Mesenchymal stem cell (in vitro differentiated cells and primary cell): ENCODE measurements at regions not wholly inside any gene's neighbourhood (a gene's known extent, or its start where the extent isn't known, plus 50 kb on each side); places are given as distances from the start of the nearest gene placed in this dataset.
A peak's percentile ranks its signal among the peaks of the same experiment; 100 is the strongest.

Source experiments
- DNase-seq: peaks from one replicate; pipeline ENCODE4 v3.0.0-alpha.2; 2013
- H2AFZ ChIP-seq: one replicate; pipeline ENCODE4 v1.6.1; 2013; ENCODE audit warnings: low read depth, mild to moderate bottlenecking, control low read depth, inconsistent platforms, low read length, moderate library complexity
- H2AK5ac ChIP-seq: 2 replicates; pipeline ENCODE4 v1.6.1; 2013; ENCODE audit warnings: low read length, moderate library complexity, mild to moderate bottlenecking, inconsistent platforms; ENCODE audit not compliant: severe bottlenecking
- H2BK120ac ChIP-seq: one replicate; pipeline ENCODE4 v1.6.1; 2013; ENCODE audit warnings: low read depth, mild to moderate bottlenecking, inconsistent platforms, low read length, moderate library complexity
- H2BK12ac ChIP-seq, 2 experiments: one replicate each; pipeline ENCODE4 v1.6.1; 2013; ENCODE audit warnings: inconsistent platforms in 2 of 2, low read length in 2 of 2, mild to moderate bottlenecking in 2 of 2, moderate library complexity in 2 of 2, control low read depth in 1 of 2
- H2BK15ac ChIP-seq: one replicate; pipeline ENCODE4 v1.6.1; 2013; ENCODE audit warnings: mild to moderate bottlenecking, low read depth, inconsistent platforms; ENCODE audit not compliant: poor library complexity, severe bottlenecking
- H2BK5ac ChIP-seq: 2 replicates; pipeline ENCODE4 v1.6.1; 2013; ENCODE audit warnings: low read depth, mild to moderate bottlenecking, low read length, control low read depth, inconsistent platforms; ENCODE audit not compliant: poor library complexity, severe bottlenecking
- H3K14ac ChIP-seq, 2 experiments: one replicate each; pipeline ENCODE4 v1.6.1; 2013; ENCODE audit warnings: inconsistent platforms in 2 of 2, low read length in 2 of 2, control low read depth in 1 of 2, mild to moderate bottlenecking in 1 of 2, moderate library complexity in 1 of 2
- H3K18ac ChIP-seq, 2 experiments: one replicate each; pipeline ENCODE4 v1.6.1; 2013; ENCODE audit warnings: inconsistent platforms in 2 of 2, low read length in 2 of 2, control low read depth in 1 of 2, low read depth in 1 of 2, mild to moderate bottlenecking in 1 of 2
- H3K23ac ChIP-seq, 2 experiments: one replicate each; pipeline ENCODE4 v1.6.1; 2013; ENCODE audit warnings: inconsistent platforms in 2 of 2, low read length in 2 of 2, mild to moderate bottlenecking in 2 of 2, moderate library complexity in 2 of 2, control low read depth in 1 of 2
- H3K27ac ChIP-seq: 2 replicates; pipeline ENCODE4 v1.5.1; 2013; ENCODE audit warnings: mild to moderate bottlenecking, moderate library complexity, low read length, control low read depth, inconsistent platforms; ENCODE audit not compliant: poor library complexity, severe bottlenecking
- H3K27me3 ChIP-seq, 2 experiments: 2 replicates each; pipeline versions ENCODE4 v1.6.1 to v1.7.0; 2013; ENCODE audit warnings: low read length in 2 of 2, mild to moderate bottlenecking in 2 of 2, moderate library complexity in 2 of 2, control low read depth in 1 of 2, inconsistent platforms in 1 of 2; ENCODE audit not compliant: control insufficient read depth in 1 of 2, insufficient read depth in 1 of 2
- H3K36me3 ChIP-seq, 2 experiments: 2 replicates each; pipeline versions ENCODE4 v1.6.1 to v1.7.0; 2013; ENCODE audit warnings: low read length in 2 of 2, control low read depth in 1 of 2, inconsistent platforms in 1 of 2, low read depth in 1 of 2, mild to moderate bottlenecking in 1 of 2; ENCODE audit not compliant: insufficient read depth in 2 of 2, control insufficient read depth in 1 of 2
- H3K4ac ChIP-seq, 2 experiments: one replicate each; pipeline ENCODE4 v1.6.1; 2013; ENCODE audit warnings: inconsistent platforms in 2 of 2, low read length in 2 of 2, mild to moderate bottlenecking in 2 of 2, moderate library complexity in 2 of 2, control low read depth in 1 of 2, low read depth in 1 of 2
- H3K4me1 ChIP-seq: 2 replicates; pipeline ENCODE4 v1.6.1; 2013; ENCODE audit warnings: low read depth, low read length, control low read depth; ENCODE audit not compliant: control insufficient read depth, insufficient read depth
- H3K4me2 ChIP-seq: 2 replicates; pipeline ENCODE4 v1.6.1; 2013; ENCODE audit warnings: low read length, mild to moderate bottlenecking, inconsistent platforms; ENCODE audit not compliant: poor library complexity, severe bottlenecking
- H3K4me3 ChIP-seq, 2 experiments: 2 replicates each; pipeline versions ENCODE4 v1.5.1 to v1.7.0; 2013; ENCODE audit warnings: low read length in 2 of 2, mild to moderate bottlenecking in 2 of 2, control low read depth in 1 of 2, low read depth in 1 of 2; ENCODE audit not compliant: insufficient read depth in 1 of 2
- H3K79me1 ChIP-seq: replicated peaks from 2 replicates; pipeline ENCODE4 v1.6.1; 2013; ENCODE audit warnings: mild to moderate bottlenecking, control low read depth, low read length, inconsistent platforms; ENCODE audit not compliant: poor library complexity, severe bottlenecking
- H3K9ac ChIP-seq: 2 replicates; pipeline ENCODE4 v1.7.0; 2013; ENCODE audit warnings: mild to moderate bottlenecking, low read length, moderate library complexity
- H3K9me3 ChIP-seq: 2 replicates; pipeline ENCODE4 v1.7.0; 2013; ENCODE audit warnings: mild to moderate bottlenecking, low read length; ENCODE audit not compliant: control insufficient read depth
- H4K8ac ChIP-seq: one replicate; pipeline ENCODE4 v1.6.1; 2013; ENCODE audit warnings: inconsistent platforms, mild to moderate bottlenecking, low read length, moderate library complexity
- H4K91ac ChIP-seq: one replicate; pipeline ENCODE4 v1.6.1; 2013; ENCODE audit warnings: mild to moderate bottlenecking, low read length, inconsistent platforms
- WGBS: methylation state at CpG from one replicate; pipeline ENCODE4 v1.1.7; 2013; ENCODE audit warnings: mixed read lengths; 5-methylcytosine and 5-hydroxymethylcytosine counted together

DNA sequence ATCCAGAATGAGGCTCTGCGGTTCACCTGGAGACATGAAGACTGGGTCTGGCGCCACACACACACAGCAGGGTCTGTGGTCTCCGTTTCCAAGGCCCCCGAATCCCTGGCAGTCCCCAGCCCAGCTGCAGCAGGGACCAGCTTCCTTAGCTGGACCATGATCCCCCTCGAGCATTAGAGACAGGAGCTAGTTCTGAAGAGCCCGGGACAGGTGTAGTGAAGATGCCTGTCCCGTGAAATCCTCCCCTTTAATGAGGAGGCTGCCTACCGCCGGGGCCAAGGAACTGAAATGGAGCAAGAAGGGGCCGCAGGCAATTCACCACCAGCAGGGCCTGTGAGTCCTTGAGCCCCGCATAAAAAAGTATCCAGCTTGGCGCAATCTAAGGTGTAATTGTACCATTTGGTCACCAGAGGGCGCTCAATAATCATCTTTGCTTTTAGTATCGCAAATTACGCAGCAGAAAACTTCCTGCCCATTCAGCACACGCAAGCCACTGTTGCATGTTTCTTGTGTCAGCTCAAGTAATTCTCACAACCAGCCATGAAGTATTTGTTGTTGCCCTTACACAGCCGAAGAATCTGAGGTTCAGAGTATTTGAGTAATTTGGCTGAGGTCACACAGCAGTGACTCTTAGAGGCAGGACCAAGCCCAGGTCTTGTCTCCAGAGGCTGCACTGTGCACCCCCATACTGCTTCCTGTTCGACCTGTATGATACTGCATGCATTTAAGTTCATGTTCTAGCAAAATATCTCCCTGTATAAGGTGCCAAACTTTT, 54.3 kb upstream of the PPP2R5C start:
- peak; percentile 88 for DNase-seq
- no peak overlapping the region for H3K4me3 ChIP-seq

DNA sequence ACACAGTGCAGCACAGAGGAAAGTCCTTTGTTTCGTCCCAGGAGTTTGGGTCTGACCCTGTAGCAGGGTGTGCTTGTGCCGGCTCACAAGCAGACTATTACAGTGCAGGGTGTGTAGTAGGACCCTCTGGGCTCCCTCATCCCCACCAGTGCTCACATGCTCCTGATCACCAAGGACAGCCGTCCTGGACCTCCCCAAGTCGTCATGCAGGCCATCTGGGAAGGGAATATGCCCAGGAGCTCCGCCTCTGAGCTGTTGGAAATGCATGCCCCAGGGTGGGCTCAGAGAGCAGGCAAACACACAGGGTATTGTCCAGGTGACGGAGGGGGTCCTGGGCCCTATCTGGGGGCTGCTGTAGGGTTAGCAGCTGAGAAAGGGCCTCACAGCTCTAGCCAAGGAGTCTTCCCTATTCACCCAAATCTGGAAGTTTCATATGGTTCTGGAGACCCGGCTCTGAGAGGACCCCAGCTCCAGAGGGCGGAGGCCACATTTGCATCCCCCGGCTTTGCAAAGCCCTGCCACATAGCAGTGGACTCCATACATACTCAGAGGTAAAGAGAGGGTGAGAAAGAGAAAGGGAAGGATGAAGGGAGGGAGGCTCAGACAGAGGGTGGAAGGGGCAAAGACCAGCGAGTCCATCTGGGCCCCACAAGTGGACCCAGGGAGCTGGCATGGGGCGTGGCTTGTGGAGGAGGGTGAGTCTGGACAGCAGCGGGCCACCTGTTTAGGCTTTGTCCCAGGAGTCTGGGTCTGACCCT, 53.5 kb upstream of the PPP2R5C start:
- Histone ChIP-seq H2AK5ac (no peak overlapping the region), H3K79me1 (no peaks in the 10 kb centered on the region), H3K4ac (peak overlapping the region in 1 of 2 experiments; percentile 67), H2AFZ (peak overlapping the region; percentile 29), H4K91ac (no peak overlapping the region), H3K14ac (no peak overlapping the region), H3K27me3 (peaks cover 3 to 30% of the 10 kb centered on the region in 2 experiments), H4K8ac (peak overlapping the region; percentile 62), H2BK12ac (peak overlapping the region in 1 of 2 experiments; percentile 49), H3K9ac (peak overlapping the region; percentile 30), H3K36me3 (no peaks in the 10 kb centered on the region), H2BK15ac (no peak overlapping the region), H3K23ac (no peak overlapping the region), H2BK5ac (no peak overlapping the region), H3K4me1 (peaks cover 12% of the 10 kb centered on the region), H3K18ac (no peak overlapping the region), H3K4me3 (no peak overlapping the region), H3K9me3 (no peaks in the 10 kb centered on the region), H3K4me2 (no peak overlapping the region), H2BK120ac (no peak overlapping the region), H3K27ac (no peak overlapping the region)
- 79% methylated on average over 12 of the region's 12 CpGs for WGBS
- DNase-seq, result no peak

More for the DNA sequence above, 54.3 kb upstream of the PPP2R5C start:
- H4K91ac ChIP-seq, result no peak overlapping the region
- peak overlapping the region in 1 of 2 experiments; percentile 67 for H3K4ac ChIP-seq
- H3K14ac ChIP-seq, result no peak overlapping the region
- no peak overlapping the region for H2BK5ac ChIP-seq
- no peak overlapping the region for H2BK12ac ChIP-seq
- no peaks in the 10 kb centered on the region for H3K36me3 ChIP-seq
- H3K4me2 ChIP-seq, result no peak overlapping the region
- H2AFZ ChIP-seq, result peak overlapping the region; percentile 29
- peaks cover 12% of the 10 kb centered on the region for H3K4me1 ChIP-seq
- no peak overlapping the region for H2BK120ac ChIP-seq
- H4K8ac ChIP-seq, result peak overlapping the region; percentile 62
- H3K9ac ChIP-seq, result peak overlapping the region; percentile 30
- H3K9me3 ChIP-seq, result no peaks in the 10 kb centered on the region
- H3K79me1 ChIP-seq, result no peaks in the 10 kb centered on the region
- peak overlapping the region in 1 of 2 experiments; percentile 64 for H3K18ac ChIP-seq
- H3K27ac ChIP-seq, result no peak overlapping the region
- WGBS, result 28% methylated on average over 18 of the region's 18 CpGs
- no peak overlapping the region for H2AK5ac ChIP-seq
- peak overlapping the region; percentile 26 for H2BK15ac ChIP-seq
- H3K27me3 ChIP-seq, result peaks cover 6 to 30% of the 10 kb centered on the region in 2 experiments
- no peak overlapping the region for H3K23ac ChIP-seq

- Histone ChIP-seq H2AK5ac (no peak overlapping the region), H2BK12ac (no peak overlapping the region), H3K18ac (no peak overlapping the region), H2BK5ac (no peak overlapping the region), H3K27me3 (peaks cover 2 to 24% of the 10 kb centered on the region in 2 experiments), H3K23ac (no peak overlapping the region), H3K4me1 (peaks cover 12% of the 10 kb centered on the region), H3K4ac (no peak overlapping the region), H3K4me2 (no peak overlapping the region), H4K8ac (no peak overlapping the region), H3K14ac (no peak overlapping the region), H2AFZ (no peak overlapping the region), H2BK15ac (no peak overlapping the region), H2BK120ac (no peak overlapping the region), H3K79me1 (no peaks in the 10 kb centered on the region), H3K9me3 (peaks cover 3% of the 10 kb centered on the region), H3K9ac (no peak overlapping the region), H3K27ac (no peak overlapping the region), H3K36me3 (no peaks in the 10 kb centered on the region), H4K91ac (no peak overlapping the region), H3K4me3 (no peak overlapping the region)
- no peak for DNase-seq
- WGBS, result 87% methylated on average over 18 of the region's 18 CpGs
Measured at GRCh38 chr14:101708853-101709532, 52.5 kb upstream of the PPP2R5C start.

- Histone ChIP-seq H3K4me1 (peaks cover 12% of the 10 kb centered on the region), H3K4me3 (no peak overlapping the region), H2BK5ac (no peak overlapping the region), H3K27me3 (peaks cover 0 to 20% of the 10 kb centered on the region in 2 experiments), H4K8ac (no peak overlapping the region), H3K4me2 (no peak overlapping the region), H3K18ac (no peak overlapping the region), H3K23ac (no peak overlapping the region), H2BK15ac (no peak overlapping the region), H3K9ac (no peak overlapping the region), H3K36me3 (no peaks in the 10 kb centered on the region), H3K79me1 (no peaks in the 10 kb centered on the region), H3K27ac (no peak overlapping the region), H3K9me3 (peaks cover 8% of the 10 kb centered on the region), H2BK12ac (no peak overlapping the region), H4K91ac (no peak overlapping the region), H3K14ac (no peak overlapping the region), H2AK5ac (no peak overlapping the region), H3K4ac (no peak overlapping the region), H2BK120ac (no peak overlapping the region), H2AFZ (no peak overlapping the region)
- 88% methylated on average over 11 of the region's 11 CpGs for WGBS
- no peak for DNase-seq
Measured at GRCh38 chr14:101709533-101709881, 52.0 kb upstream of the PPP2R5C start.
